NB4 (cell line): ENCODE measurements at regions not wholly inside any gene's neighbourhood (a gene's known extent, or its start where the extent isn't known, plus 50 kb on each side); places are given as distances from the start of the nearest gene placed in this dataset.

Experiments
- MYC ChIP-seq: IDR thresholded peaks from 2 replicates; pipeline ENCODE4 v1.6.1; 2011; ENCODE audit warnings: low read depth, low read length
- POLR2A ChIP-seq: IDR thresholded peaks from 2 replicates; pipeline ENCODE4 v1.6.1; 2011; ENCODE audit warnings: mild to moderate bottlenecking; ENCODE audit not compliant: insufficient read length; ENCODE audit errors: extremely low read depth
- TF ChIP-seq, protein P1 (sequence below): IDR thresholded peaks from one replicate; pipeline ENCODE4 v1.5.1; 2012; ENCODE audit warnings: low read depth, low read length
- TF ChIP-seq, protein P2 (sequence below): IDR thresholded peaks from 2 replicates; pipeline ENCODE4 v1.6.1; 2011; ENCODE audit warnings: low read depth, low read length

DNA sequence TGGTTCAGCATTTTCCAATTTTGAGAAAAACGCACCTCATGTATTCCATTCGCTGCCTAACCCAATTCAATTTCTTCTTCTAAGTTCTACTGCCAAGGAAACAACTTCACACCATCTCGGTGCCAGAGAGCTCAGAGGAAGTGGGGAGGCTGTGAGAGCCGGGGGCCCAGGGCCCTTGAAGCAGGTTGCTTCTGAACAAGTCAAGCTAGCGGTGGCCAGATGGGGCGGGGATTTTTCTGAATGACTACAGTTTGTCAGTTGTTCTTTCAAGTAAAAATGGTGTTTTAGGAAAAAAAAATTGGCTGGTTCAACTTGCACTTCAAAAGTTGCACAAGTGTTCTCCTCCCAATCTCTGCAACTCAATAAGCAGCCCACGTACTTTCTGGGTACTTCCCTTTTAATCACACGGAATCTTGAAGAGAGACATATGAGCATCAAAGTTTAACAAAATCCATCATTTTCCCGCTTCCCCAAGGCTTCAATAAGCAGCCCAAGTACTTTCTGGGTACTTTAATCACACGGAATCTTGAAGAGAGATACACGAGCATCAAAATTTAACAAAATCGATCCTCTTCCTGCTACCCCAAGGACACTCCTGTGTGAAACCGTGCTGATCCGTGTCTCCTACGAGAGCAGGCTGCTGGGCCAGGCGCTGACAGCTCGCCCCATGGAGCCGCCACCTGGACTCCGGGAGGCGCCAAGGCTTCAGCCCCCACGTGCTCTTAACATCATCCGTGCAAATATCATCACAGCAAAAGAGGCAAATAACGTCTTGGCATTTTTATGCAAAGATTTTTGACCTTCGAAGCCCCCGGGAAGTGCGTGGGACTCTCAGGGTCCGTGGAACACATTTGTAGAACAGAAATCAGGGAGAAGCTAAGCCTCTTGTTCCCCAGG, 186.7 kb upstream of the PDE10A start:
- TF ChIP-seq, protein P1, sequence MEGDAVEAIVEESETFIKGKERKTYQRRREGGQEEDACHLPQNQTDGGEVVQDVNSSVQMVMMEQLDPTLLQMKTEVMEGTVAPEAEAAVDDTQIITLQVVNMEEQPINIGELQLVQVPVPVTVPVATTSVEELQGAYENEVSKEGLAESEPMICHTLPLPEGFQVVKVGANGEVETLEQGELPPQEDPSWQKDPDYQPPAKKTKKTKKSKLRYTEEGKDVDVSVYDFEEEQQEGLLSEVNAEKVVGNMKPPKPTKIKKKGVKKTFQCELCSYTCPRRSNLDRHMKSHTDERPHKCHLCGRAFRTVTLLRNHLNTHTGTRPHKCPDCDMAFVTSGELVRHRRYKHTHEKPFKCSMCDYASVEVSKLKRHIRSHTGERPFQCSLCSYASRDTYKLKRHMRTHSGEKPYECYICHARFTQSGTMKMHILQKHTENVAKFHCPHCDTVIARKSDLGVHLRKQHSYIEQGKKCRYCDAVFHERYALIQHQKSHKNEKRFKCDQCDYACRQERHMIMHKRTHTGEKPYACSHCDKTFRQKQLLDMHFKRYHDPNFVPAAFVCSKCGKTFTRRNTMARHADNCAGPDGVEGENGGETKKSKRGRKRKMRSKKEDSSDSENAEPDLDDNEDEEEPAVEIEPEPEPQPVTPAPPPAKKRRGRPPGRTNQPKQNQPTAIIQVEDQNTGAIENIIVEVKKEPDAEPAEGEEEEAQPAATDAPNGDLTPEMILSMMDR, result no peak
- TF ChIP-seq POLR2A (no peak), MYC (no peak)
- TF ChIP-seq, protein P2, sequence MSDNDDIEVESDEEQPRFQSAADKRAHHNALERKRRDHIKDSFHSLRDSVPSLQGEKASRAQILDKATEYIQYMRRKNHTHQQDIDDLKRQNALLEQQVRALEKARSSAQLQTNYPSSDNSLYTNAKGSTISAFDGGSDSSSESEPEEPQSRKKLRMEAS, result no peak
